Adipocyte (in vitro differentiated cells): ENCODE measurements at regions not wholly inside any gene's neighbourhood (a gene's known extent, or its start where the extent isn't known, plus 50 kb on each side); places are given as distances from the start of the nearest gene placed in this dataset.

Source experiments
- DNase-seq: peaks from one replicate; pipeline ENCODE4 v3.0.0-alpha.2; 2015; ENCODE audit warnings: low read depth
- H3K27me3 ChIP-seq: replicated peaks from 2 replicates; pipeline ENCODE4 v1.7.0; 2013; ENCODE audit warnings: mild to moderate bottlenecking, low read length, moderate library complexity; ENCODE audit not compliant: control insufficient read depth, insufficient read depth
- H3K36me3 ChIP-seq: 2 replicates; pipeline ENCODE4 v1.7.0; 2013; ENCODE audit warnings: low read length, mild to moderate bottlenecking, moderate library complexity; ENCODE audit not compliant: control insufficient read depth, insufficient read depth, severe bottlenecking
- H3K4me1 ChIP-seq: 2 replicates; pipeline ENCODE4 v1.7.0; 2013; ENCODE audit warnings: mild to moderate bottlenecking, low read length, moderate library complexity; ENCODE audit not compliant: control insufficient read depth, insufficient read depth
- H3K4me3 ChIP-seq: 2 replicates; pipeline ENCODE4 v1.7.0; 2013; ENCODE audit warnings: mild to moderate bottlenecking, low read length, moderate library complexity
- H3K9ac ChIP-seq: 2 replicates; pipeline ENCODE4 v1.7.0; 2013; ENCODE audit warnings: mild to moderate bottlenecking, low read length, moderate library complexity
- H3K9me3 ChIP-seq: 2 replicates; pipeline ENCODE4 v1.7.0; 2013; ENCODE audit warnings: mild to moderate bottlenecking, low read length, moderate library complexity; ENCODE audit not compliant: control insufficient read depth

- H3K4me3 ChIP-seq, result no peak overlapping the region
- no peak overlapping the region for H3K9ac ChIP-seq
- no peaks in the 10 kb centered on the region for H3K9me3 ChIP-seq
- H3K4me1 ChIP-seq, result no peaks in the 10 kb centered on the region
- DNase-seq, result no peak
- no peaks in the 10 kb centered on the region for H3K36me3 ChIP-seq
- peaks cover 40% of the 10 kb centered on the region for H3K27me3 ChIP-seq
Measured at GRCh38 chr4:41815473-41815872, 66.9 kb upstream of the PHOX2B start.

GRCh38 chr4:41814565-41814964 lies 66.0 kb upstream of the PHOX2B start:
- no peaks in the 10 kb centered on the region for H3K9me3 ChIP-seq
- no peak for DNase-seq
- H3K4me1 ChIP-seq, result no peaks in the 10 kb centered on the region
- no peaks in the 10 kb centered on the region for H3K36me3 ChIP-seq
- peaks cover 36% of the 10 kb centered on the region for H3K27me3 ChIP-seq
- no peak overlapping the region for H3K4me3 ChIP-seq
- H3K9ac ChIP-seq, result no peak overlapping the region

- H3K9ac ChIP-seq, result no peak overlapping the region
- no peaks in the 10 kb centered on the region for H3K9me3 ChIP-seq
- DNase-seq, result no peak
- H3K27me3 ChIP-seq, result peaks cover 35% of the 10 kb centered on the region
- no peaks in the 10 kb centered on the region for H3K4me1 ChIP-seq
- H3K4me3 ChIP-seq, result no peak overlapping the region
- no peaks in the 10 kb centered on the region for H3K36me3 ChIP-seq
Measured at GRCh38 chr4:41806807-41807206, 58.3 kb upstream of the PHOX2B start.

- no peaks in the 10 kb centered on the region for H3K4me1 ChIP-seq
- H3K4me3 ChIP-seq, result no peak overlapping the region
- H3K36me3 ChIP-seq, result no peaks in the 10 kb centered on the region
- peaks cover 3% of the 10 kb centered on the region for H3K9me3 ChIP-seq
- H3K9ac ChIP-seq, result no peak overlapping the region
- no peak for DNase-seq
- H3K27me3 ChIP-seq, result peaks cover 28% of the 10 kb centered on the region
Measured at GRCh38 chr4:41802590-41802989, 54.1 kb upstream of the PHOX2B start.

- H3K36me3 ChIP-seq, result no peaks in the 10 kb centered on the region
- DNase-seq, result peak; percentile 1
- peaks cover 52% of the 10 kb centered on the region for H3K27me3 ChIP-seq
- no peak overlapping the region for H3K9ac ChIP-seq
- H3K9me3 ChIP-seq, result peaks cover 3% of the 10 kb centered on the region
- no peak overlapping the region for H3K4me3 ChIP-seq
- no peaks in the 10 kb centered on the region for H3K4me1 ChIP-seq
Measured at GRCh38 chr4:41799126-41799525, 50.6 kb upstream of the PHOX2B start.
